CD4-positive, alpha-beta T cell treated with Interferon gamma for 1 hour (primary cell): ENCODE measurements at regions not wholly inside any gene's neighbourhood (a gene's known extent, or its start where the extent isn't known, plus 50 kb on each side); places are given as distances from the start of the nearest gene placed in this dataset.
"Not testable (repeated sequence)": the region's sequence is repeated elsewhere in the genome, so short reads cannot be mapped to it uniquely, and the experiment has no call there.

Source experiments
- DNase-seq: peaks from one replicate; pipeline ENCODE4 v3.0.0-alpha.2; 2020

- no peak for DNase-seq
Measured at GRCh38 chr7:8809320-8809719, 375.9 kb downstream of the NXPH1 start.

- DNase-seq, result no peak
Measured at GRCh38 chr7:8817448-8818036, 384.1 kb downstream of the NXPH1 start.

- DNase-seq, result no peak
Measured at GRCh38 chr7:8818406-8818805, 385.0 kb downstream of the NXPH1 start.

DNA sequence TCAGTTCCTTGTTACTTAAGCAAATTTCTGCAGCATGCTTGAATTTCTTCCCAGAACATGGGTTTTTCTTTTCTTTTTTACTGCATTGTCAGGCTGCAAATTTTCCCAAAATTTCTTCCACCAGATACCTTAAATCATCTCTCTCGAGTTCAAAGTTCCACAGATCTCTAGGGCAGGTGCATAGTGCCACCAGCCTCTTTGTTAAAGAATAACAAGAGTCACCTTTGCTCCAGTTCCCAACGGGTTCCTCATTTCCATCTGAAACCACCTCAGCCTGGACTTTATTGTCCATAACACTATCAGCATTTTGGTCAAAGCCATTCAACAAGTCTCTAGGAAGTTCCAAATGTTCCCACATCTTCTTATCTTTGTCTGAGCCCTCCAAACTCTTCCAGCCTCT is 389.2 kb downstream of the NXPH1 start:
- no peak for DNase-seq

GRCh38 chr7:8823486-8823885 is 390.1 kb downstream of the NXPH1 start:
- DNase-seq, result no peak

DNA sequence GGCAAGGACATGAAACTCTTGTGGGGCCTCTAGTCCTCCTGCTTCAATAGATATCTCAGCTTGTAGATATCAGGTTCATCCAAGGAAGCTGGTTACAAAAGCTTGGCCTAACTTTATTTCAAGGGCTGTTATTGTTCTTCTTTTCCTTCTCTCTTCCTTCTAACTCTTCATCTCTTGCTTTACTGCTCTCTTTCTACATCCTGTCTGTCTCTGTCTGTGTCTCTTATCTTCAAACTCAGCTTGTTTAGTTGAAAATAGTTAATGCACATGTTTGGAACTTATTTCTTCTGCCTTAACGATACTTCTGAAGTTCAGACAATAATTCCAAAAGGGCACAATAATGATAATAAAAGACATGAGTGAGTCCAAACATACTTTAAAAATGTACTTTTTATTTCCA is 393.9 kb downstream of the NXPH1 start:
- DNase-seq, result no peak

GRCh38 chr7:8829100-8829499 is 395.7 kb downstream of the NXPH1 start:
- DNase-seq, result no peak

DNA sequence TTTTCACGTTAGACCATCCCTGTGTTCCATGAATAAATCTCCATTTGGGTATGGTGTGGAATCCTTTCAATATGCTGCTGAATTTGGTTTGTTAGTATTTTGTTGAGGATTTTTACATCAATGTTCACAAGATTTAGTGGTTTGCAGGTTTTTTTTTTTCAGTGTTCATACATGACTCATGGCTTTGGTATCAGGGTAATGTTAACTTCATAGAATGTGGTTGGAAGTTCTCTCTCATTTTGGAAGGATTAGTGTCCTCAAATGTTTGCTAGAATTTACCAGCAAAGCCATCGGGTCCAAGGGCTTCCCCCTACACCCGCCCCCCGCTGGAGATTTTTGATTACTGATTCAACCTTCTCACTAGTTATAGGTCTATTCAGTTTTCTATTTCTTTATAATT is 398.0 kb downstream of the NXPH1 start:
- DNase-seq, result no peak

DNA sequence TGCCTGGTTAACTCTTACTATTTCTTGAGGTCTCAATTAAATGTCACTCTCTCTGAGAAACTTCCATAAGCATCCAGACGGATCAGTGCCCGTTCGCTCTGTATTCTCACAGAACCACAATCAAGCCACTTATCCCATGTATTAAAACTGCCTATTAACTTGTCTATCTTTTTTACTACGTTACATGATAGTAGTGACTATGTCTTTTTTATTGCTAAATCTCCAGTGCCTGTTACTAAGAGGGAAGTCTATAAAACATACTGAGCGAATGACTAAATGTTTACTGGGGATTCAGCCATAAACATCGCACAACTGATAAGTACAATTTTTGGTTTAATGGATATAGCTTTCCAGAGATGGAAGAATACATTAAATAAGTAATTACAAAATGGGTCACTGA is 399.9 kb downstream of the NXPH1 start:
- DNase-seq, result no peak

GRCh38 chr7:8841171-8841570 is 407.8 kb downstream of the NXPH1 start:
- DNase-seq, result no peak

GRCh38 chr7:8871716-8872115 is 438.3 kb downstream of the NXPH1 start:
- no peak for DNase-seq

- DNase-seq, result no peak
Measured at GRCh38 chr7:8881916-8882315, 448.5 kb downstream of the NXPH1 start.

DNA sequence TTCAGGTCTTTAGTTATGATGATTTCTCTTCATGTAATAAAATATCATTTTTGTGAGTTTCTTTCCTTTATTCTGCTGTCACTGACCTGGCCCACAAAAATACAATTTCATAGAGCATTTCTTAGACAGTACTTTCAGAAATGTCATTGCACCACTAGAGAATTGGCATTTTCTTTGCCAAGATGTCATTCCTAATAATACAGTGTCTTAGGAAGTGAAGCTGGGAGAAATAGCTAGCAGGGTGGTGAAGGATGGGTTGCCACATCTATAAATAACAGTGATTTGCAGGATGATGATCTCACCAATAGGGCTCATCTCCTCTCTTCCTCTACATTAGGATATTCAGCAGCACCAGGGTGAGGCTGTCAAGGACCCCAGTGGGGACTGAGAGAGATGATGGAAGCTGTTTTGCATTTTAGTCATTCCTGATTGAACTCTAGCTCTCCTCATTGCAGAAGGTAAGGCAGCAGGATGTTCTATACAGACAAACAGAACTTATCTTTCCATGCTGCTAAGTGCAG is 452.1 kb downstream of the NXPH1 start:
- no peak for DNase-seq

GRCh38 chr7:8890346-8890745 is 456.9 kb downstream of the NXPH1 start:
- DNase-seq, result not testable (repeated sequence)

DNA sequence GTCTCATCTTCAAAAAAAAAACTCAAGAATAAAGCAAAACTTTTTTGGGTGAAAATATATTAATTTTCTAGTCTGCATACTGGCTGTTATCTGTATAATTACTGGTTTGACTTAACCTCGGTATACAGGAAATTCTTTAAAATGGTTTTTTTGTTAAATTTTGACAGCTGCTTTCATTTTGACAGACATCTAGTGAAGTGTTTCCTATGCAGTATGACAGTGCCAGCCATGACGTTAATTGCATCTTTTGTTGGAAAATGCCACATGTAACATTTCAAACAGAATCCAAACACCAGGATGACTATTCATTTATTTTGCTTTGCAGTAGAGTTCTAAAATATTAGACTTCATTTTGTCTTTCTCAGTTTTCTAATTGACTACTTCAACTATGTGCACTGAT is 460.4 kb downstream of the NXPH1 start:
- no peak for DNase-seq

GRCh38 chr7:8906396-8907075 is 473.1 kb downstream of the NXPH1 start:
- DNase-seq, result no peak

GRCh38 chr7:8908889-8909288 is 475.5 kb downstream of the NXPH1 start:
- no peak for DNase-seq

GRCh38 chr7:8913682-8914081 is 480.3 kb downstream of the NXPH1 start:
- no peak for DNase-seq

DNA sequence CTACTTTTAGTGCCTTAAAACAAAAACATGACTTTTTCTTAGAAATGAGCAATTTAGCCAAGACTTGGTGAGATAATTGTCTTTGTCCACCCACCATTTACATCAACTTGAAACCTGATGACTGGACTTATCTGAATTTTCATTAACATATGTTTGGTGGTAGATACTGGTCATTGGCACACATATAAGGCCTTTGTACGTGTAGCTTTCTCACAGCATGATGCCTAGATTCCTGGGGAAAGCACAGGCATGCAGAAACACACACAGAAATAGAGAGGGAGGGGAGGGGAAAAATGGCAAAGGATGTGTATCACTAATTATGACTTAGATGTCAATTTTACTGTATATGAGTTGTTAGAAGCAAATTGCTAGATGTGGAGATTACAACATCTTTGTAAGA is 488.4 kb downstream of the NXPH1 start:
- DNase-seq, result no peak

DNA sequence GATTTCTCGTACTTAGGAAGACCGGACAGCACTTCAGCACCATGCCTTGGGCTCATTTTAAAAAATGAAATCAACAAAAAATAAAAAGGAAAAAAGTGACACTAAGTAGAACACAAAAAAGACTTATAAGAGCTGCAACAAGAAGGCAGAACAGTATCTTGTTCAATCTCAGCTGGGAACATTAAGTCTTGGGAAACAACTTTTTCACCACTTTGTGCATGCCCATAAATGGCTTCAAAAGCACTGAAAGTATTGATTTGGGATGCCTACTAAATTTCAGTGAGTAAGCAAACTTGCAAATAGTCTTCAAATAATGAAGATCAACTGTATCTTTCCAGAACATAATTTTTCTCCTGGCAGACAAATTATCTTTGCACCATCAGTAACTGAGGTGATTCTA is 489.3 kb downstream of the NXPH1 start:
- DNase-seq, result no peak

DNA sequence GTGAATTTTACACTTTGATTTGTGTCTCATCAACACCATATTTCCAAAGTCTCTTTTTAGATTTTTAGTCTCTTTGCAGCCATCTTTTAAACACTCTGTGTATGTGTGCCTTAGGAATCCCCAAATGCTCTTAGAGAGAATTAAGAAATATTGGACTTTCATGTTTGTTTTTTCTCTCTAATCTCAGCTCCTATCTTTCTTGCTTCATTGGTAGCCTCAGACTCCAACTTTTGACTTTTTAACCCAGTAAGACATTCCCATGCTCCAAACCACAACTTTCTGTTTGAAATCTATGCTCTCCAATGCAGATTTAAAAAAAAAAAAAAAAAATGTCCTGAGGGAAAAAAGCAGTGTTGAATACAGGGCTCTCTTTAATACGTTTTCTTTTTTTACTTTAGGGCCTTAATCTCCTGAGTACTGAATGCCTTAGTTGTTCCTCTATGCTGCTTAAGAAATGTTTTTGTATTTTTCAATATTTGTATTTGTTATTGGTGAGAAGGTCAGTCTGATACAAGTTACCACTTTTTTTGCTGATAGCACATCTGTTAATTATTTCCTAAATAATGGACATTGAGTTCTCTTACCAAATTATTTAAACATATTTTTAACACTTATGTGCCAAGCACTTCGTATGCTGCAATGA is 489.9 kb downstream of the NXPH1 start:
- DNase-seq, result no peak

DNA sequence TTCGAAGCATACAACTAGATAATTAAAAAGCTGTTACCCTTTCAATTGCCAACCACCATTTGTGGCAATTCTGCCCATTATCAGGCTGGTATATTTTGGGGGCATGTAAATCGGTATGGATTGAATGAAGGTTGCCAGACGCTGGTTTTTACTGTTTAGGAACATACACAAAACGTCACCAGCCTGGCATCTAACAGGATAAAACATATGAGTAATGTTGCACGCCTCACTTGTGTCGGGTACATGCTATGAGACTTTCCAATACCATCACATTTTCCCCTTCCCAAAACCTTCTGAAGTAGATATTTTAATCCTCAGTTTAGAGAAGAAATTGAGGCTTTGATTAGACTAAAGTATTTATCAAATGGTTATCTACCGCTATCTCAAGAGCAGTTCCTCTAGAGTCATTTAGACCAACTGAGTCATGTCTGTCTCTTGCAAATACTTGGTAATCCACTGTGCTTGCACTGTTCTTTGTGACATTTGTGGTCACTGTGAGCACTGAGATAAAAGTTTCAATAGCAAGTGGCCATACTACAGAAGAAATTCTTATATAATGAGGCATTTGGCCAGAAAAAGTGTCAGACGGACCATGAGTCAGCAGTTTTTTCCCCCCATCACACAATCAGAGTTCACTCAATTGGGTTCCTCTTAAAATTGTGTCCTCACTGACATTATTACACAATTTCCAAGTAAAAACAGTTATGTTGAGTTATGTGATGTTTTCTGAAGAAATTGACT is 498.7 kb downstream of the NXPH1 start:
- no peak for DNase-seq

GRCh38 chr7:8932751-8933150 is 499.3 kb downstream of the NXPH1 start:
- DNase-seq, result no peak

GRCh38 chr7:8937204-8937603 is 503.8 kb downstream of the NXPH1 start:
- no peak for DNase-seq
